ENCODE measurements at regions not wholly inside any gene's neighbourhood (a gene's known extent, or its start where the extent isn't known, plus 50 kb on each side); places are given as distances from the start of the nearest gene placed in this dataset.

GRCh38 chr18:60965856-60966255 is 367.4 kb upstream of the CDH20 start:
- Histone ChIP-seq H3K4ac (replicated peaks; ENCODE audit: insufficient read length, low read depth, low read length) (no peak overlapping the region), H2BK15ac (ENCODE audit: low read length) (no peak overlapping the region), H3K79me2 (ENCODE audit: control insufficient read depth in 1 of 2, insufficient read depth in 2 of 2, low read length in 2 of 2) (no peaks in the 10 kb centered on the region), H3K9ac (replicated peaks in 1 of 4; ENCODE audit: extremely low read depth in 1 of 4, low read depth in 3 of 4, low read length in 3 of 4) (no peak overlapping the region), H3K23me2 (ENCODE audit: low read depth, low read length) (no peaks in the 10 kb centered on the region), H3K18ac (ENCODE audit: extremely low read depth, low read length) (no peak overlapping the region), H2AK5ac (ENCODE audit: low read depth, low read length) (no peak overlapping the region), H4K5ac (ENCODE audit: insufficient read length, low read depth, low read length) (no peak overlapping the region), H4K20me1 (replicated peaks in 1 of 2; ENCODE audit: control insufficient read depth in 1 of 2, insufficient read depth in 2 of 2, low read length in 2 of 2) (no peaks in the 10 kb centered on the region), H3K23ac (ENCODE audit: insufficient read length) (no peak overlapping the region), H3K36me3 (ENCODE audit: control insufficient read depth in 2 of 4, insufficient read depth in 4 of 4, low read length in 3 of 4) (no peaks in the 10 kb centered on the region), H2BK12ac (ENCODE audit: low read depth, low read length) (no peak overlapping the region), H3K56ac (replicated peaks; ENCODE audit: insufficient read length, low read depth, low read length) (no peak overlapping the region), H3K4me1 (replicated peaks in 1 of 4; ENCODE audit: control insufficient read depth in 3 of 4, insufficient read depth in 4 of 4, low read length in 3 of 4) (no peaks in the 10 kb centered on the region), H3K4me2 (ENCODE audit: insufficient read depth in 1 of 2, low read depth in 2 of 2, low read length in 2 of 2) (no peak overlapping the region), H3K4me3 (ENCODE audit: extremely low read depth in 1 of 4, insufficient read depth in 2 of 4, low read depth in 3 of 4, low read length in 4 of 4) (no peak overlapping the region), H2BK20ac (ENCODE audit: low read length) (no peak overlapping the region), H3K79me1 (ENCODE audit: low read depth, low read length) (no peaks in the 10 kb centered on the region), H2BK120ac (replicated peaks; ENCODE audit: low read depth, low read length) (no peak overlapping the region), H3K14ac (ENCODE audit: insufficient read length) (no peak overlapping the region), H4K8ac (ENCODE audit: extremely low read depth, insufficient read depth, low read length) (no peak overlapping the region), H3K9me3 (ENCODE audit: insufficient read depth in 2 of 2, low read depth in 1 of 2, low read length in 1 of 2) (peaks cover 0 to 5% of the 10 kb centered on the region in 2 experiments; a peak in 1 of 4 replicates), H4K91ac (replicated peaks; ENCODE audit: insufficient read length, low read length) (no peak overlapping the region), H3K27me3 (replicated peaks in 1 of 4; ENCODE audit: control insufficient read depth in 3 of 4, extremely low read depth in 1 of 4, insufficient read depth in 3 of 4, low read length in 3 of 4) (no peaks in the 10 kb centered on the region), H2BK5ac (ENCODE audit: low read depth, low read length) (no peak overlapping the region), H2AFZ (ENCODE audit: low read length) (no peak overlapping the region), H3K27ac (ENCODE audit: low read depth, low read length) (no peak overlapping the region)
- FAIRE-seq = no peak
- POLR2A ChIA-PET (ENCODE audit: partially characterized antibody) = no interaction called here
- DNase-seq (ENCODE audit: low read depth in 1 of 2, low spot score in 2 of 2) = no peak
- CTCF ChIA-PET (ENCODE audit: partially characterized antibody) = no interaction called here
- TF ChIP-seq NRF1 (IDR thresholded peaks at IDR 0.05; ENCODE audit: low read depth, low read length) (no peak), KDM5A (IDR thresholded peaks at IDR 0.05; ENCODE audit: low read length) (no peak), TBP (IDR thresholded peaks at IDR 0.05; ENCODE audit: low read depth, low read length) (no peak), BCL11A (IDR thresholded peaks at IDR 0.05; ENCODE audit: low read depth in 2 of 2, low read length in 2 of 2) (no peak), CBX8 (IDR thresholded peaks at IDR 0.05; ENCODE audit: borderline replicate concordance, low read depth, low read length) (no peak), TAF7 (optimal IDR thresholded peaks at IDR 0.05; ENCODE audit: borderline replicate concordance, low read depth, low read length) (no peak)

Data from H1 (cell line).